ENCODE measurements at regions not wholly inside any gene's neighbourhood (a gene's known extent, or its start where the extent isn't known, plus 50 kb on each side); places are given as distances from the start of the nearest gene placed in this dataset.

GRCh38 chr2:120851116-120851773 is 115.6 kb downstream of the GLI2 start:
- TF ChIP-seq YY1 (IDR thresholded peaks at IDR 0.05; ENCODE audit: insufficient read depth, insufficient read length): no peak
- no peak for TF ChIP-seq ZNF274 (IDR thresholded peaks at IDR 0.05; ENCODE audit: low read depth, low read length)
